ENCODE measurements at regions not wholly inside any gene's neighbourhood (a gene's known extent, or its start where the extent isn't known, plus 50 kb on each side); places are given as distances from the start of the nearest gene placed in this dataset.

GRCh38 chr2:234438305-234438977, 58.4 kb downstream of the ARL4C start:
- TF ChIP-seq CTCF (IDR thresholded peaks at IDR 0.05; ENCODE audit: control insufficient read depth, extremely low read depth, insufficient read depth) = no peak
- no peak overlapping the region for H3K4me3 ChIP-seq (ENCODE audit: low read depth, low read length)
- no peak for DNase-seq (ENCODE audit: low read depth)

- no peak overlapping the region for H3K4me3 ChIP-seq (ENCODE audit: low read depth, low read length)
- no peak for DNase-seq (ENCODE audit: low read depth)
- no peak for TF ChIP-seq CTCF (IDR thresholded peaks at IDR 0.05; ENCODE audit: control insufficient read depth, extremely low read depth, insufficient read depth)
Observed at GRCh38 chr2:234437642-234438304, 59.1 kb downstream of the ARL4C start.

- no peak for TF ChIP-seq CTCF (IDR thresholded peaks at IDR 0.05; ENCODE audit: control insufficient read depth, extremely low read depth, insufficient read depth)
- no peak for DNase-seq (ENCODE audit: low read depth)
- H3K4me3 ChIP-seq (ENCODE audit: low read depth, low read length) = no peak overlapping the region
Observed at GRCh38 chr2:234436482-234436837, 60.4 kb downstream of the ARL4C start.

GRCh38 chr2:234435836-234436481, 60.9 kb downstream of the ARL4C start:
- TF ChIP-seq CTCF (IDR thresholded peaks at IDR 0.05; ENCODE audit: control insufficient read depth, extremely low read depth, insufficient read depth) = no peak
- no peak for DNase-seq (ENCODE audit: low read depth)
- H3K4me3 ChIP-seq (ENCODE audit: low read depth, low read length) = no peak overlapping the region

- no peak for DNase-seq (ENCODE audit: low read depth)
- TF ChIP-seq CTCF (IDR thresholded peaks at IDR 0.05; ENCODE audit: control insufficient read depth, extremely low read depth, insufficient read depth) = no peak
- H3K4me3 ChIP-seq (ENCODE audit: low read depth, low read length) = no peak overlapping the region
Observed at GRCh38 chr2:234433201-234433600, 63.7 kb downstream of the ARL4C start.

- TF ChIP-seq CTCF (IDR thresholded peaks at IDR 0.05; ENCODE audit: control insufficient read depth, extremely low read depth, insufficient read depth) = no peak
- no peak for DNase-seq (ENCODE audit: low read depth)
- H3K4me3 ChIP-seq (ENCODE audit: low read depth, low read length) = no peak overlapping the region
Observed at GRCh38 chr2:234430871-234431270, 66.0 kb downstream of the ARL4C start.

All from LNCaP clone FGC (cell line).